CD14-positive monocyte (primary cell): ENCODE measurements at regions not wholly inside any gene's neighbourhood (a gene's known extent, or its start where the extent isn't known, plus 50 kb on each side); places are given as distances from the start of the nearest gene placed in this dataset.

ENCODE experiments used
- DNase-seq, 3 donors: peaks; one replicate each; pipeline ENCODE4 v3.0.0-alpha.2; 2011 to 2022
- H2AFZ ChIP-seq: 2 replicates; pipeline ENCODE4 v1.6.0; 2012; ENCODE audit warnings: mild to moderate bottlenecking, low read depth, low read length, inconsistent platforms; ENCODE audit not compliant: insufficient read depth, poor library complexity, severe bottlenecking
- H3K27ac ChIP-seq, 2 donors: 1 replicate in 1 of 2; 2 replicates in 1 of 2; pipeline ENCODE4 v1.5.1; 2012 to 2013; ENCODE audit warnings: low read length in 2 of 2, control low read depth in 1 of 2, inconsistent platforms in 1 of 2, low read depth in 1 of 2, mild to moderate bottlenecking in 1 of 2
- H3K27me3 ChIP-seq, 2 donors: one replicate each; pipeline versions ENCODE4 v1.6.0 to v1.6.1; 2011 to 2013; ENCODE audit warnings: low read length in 2 of 2; ENCODE audit not compliant: control insufficient read depth in 2 of 2, insufficient read depth in 2 of 2
- H3K36me3 ChIP-seq, 2 donors: replicated peaks in 1 of 2; 1 replicate in 1 of 2; 2 replicates in 1 of 2; pipeline versions ENCODE4 v1.5.1 to v1.6.1; 2012 to 2013; ENCODE audit warnings: low read length in 2 of 2, control low read depth in 1 of 2, inconsistent platforms in 1 of 2, mild to moderate bottlenecking in 1 of 2; ENCODE audit not compliant: insufficient read depth in 2 of 2, control insufficient read depth in 1 of 2
- H3K4me1 ChIP-seq, 2 donors: 1 replicate in 1 of 2; 2 replicates in 1 of 2; pipeline versions ENCODE4 v1.5.1 to v1.6.1; 2012 to 2013; ENCODE audit warnings: low read length in 2 of 2, control low read depth in 1 of 2, inconsistent platforms in 1 of 2, mild to moderate bottlenecking in 1 of 2, moderate library complexity in 1 of 2; ENCODE audit not compliant: insufficient read depth in 2 of 2, control insufficient read depth in 1 of 2
- H3K4me2 ChIP-seq: replicated peaks from 2 replicates; pipeline ENCODE3; 2012; ENCODE audit warnings: low read length, moderate library complexity, mild to moderate bottlenecking; ENCODE audit not compliant: poor library complexity, severe bottlenecking; ENCODE audit errors: extremely low read depth
- H3K4me3 ChIP-seq, 3 experiments: fragments of 200-600 bp in 1 of 3; sonication (generic) in 1 of 3; replicated peaks in 1 of 3; 1 replicate in 2 of 3; 2 replicates in 1 of 3; pipeline ENCODE4 v1.5.1; 2011 to 2013; ENCODE audit warnings: low read length in 3 of 3, mild to moderate bottlenecking in 3 of 3, control low read depth in 2 of 3, low read depth in 2 of 3, inconsistent platforms in 1 of 3, moderate library complexity in 1 of 3
- H3K79me2 ChIP-seq: 2 replicates; pipeline ENCODE4 v1.6.0; 2012; ENCODE audit warnings: mild to moderate bottlenecking, control low read depth, inconsistent platforms, low read length, moderate library complexity; ENCODE audit not compliant: insufficient read depth
- H3K9ac ChIP-seq: 2 replicates; pipeline ENCODE4 v1.6.0; 2017; ENCODE audit warnings: low read length, mild to moderate bottlenecking; ENCODE audit not compliant: insufficient read depth, poor library complexity, severe bottlenecking
- H3K9me3 ChIP-seq, 2 donors: replicated peaks in 1 of 2; 1 replicate in 1 of 2; 2 replicates in 1 of 2; pipeline versions ENCODE4 v1.5.1 to v1.6.1; 2012 to 2013; ENCODE audit warnings: low read length in 2 of 2, control low read depth in 1 of 2; ENCODE audit not compliant: control insufficient read depth in 1 of 2, insufficient read depth in 1 of 2
- H4K20me1 ChIP-seq: 2 replicates; pipeline ENCODE4 v1.6.0; 2012; ENCODE audit warnings: mild to moderate bottlenecking, low read length, control low read depth, moderate library complexity; ENCODE audit not compliant: insufficient read depth
- H3K27ac Mint-ChIP-seq, 7 donors: one replicate each; pipeline ENCODE4 v1.8.0; 2020; ENCODE audit warnings: mild to moderate bottlenecking in 7 of 7, mixed read lengths in 7 of 7, moderate library complexity in 6 of 7, inconsistent platforms in 2 of 7
- H3K27me3 Mint-ChIP-seq, 3 donors: one replicate each; pipeline ENCODE4 v1.8.0; 2021 to 2022; ENCODE audit warnings: low read depth in 3 of 3, mild to moderate bottlenecking in 3 of 3, mixed read lengths in 3 of 3, moderate library complexity in 3 of 3, inconsistent platforms in 1 of 3
- H3K36me3 Mint-ChIP-seq, 2 donors: one replicate each; pipeline ENCODE4 v1.8.0; 2020; ENCODE audit warnings: mixed read lengths in 2 of 2, inconsistent platforms in 1 of 2, mild to moderate bottlenecking in 1 of 2
- H3K4me1 Mint-ChIP-seq: one replicate; pipeline ENCODE4 v1.8.0; 2020; ENCODE audit warnings: mild to moderate bottlenecking, mixed read lengths
- H3K4me3 Mint-ChIP-seq, 2 donors: one replicate each; pipeline ENCODE4 v1.8.0; 2020; ENCODE audit warnings: mild to moderate bottlenecking in 2 of 2, mixed read lengths in 2 of 2, moderate library complexity in 1 of 2
- H3K9me3 Mint-ChIP-seq, 7 donors: one replicate each; pipeline ENCODE4 v1.8.0; 2020 to 2022; ENCODE audit warnings: mixed read lengths in 7 of 7, mild to moderate bottlenecking in 6 of 7, moderate library complexity in 6 of 7, inconsistent platforms in 2 of 7
- WGBS: methylation state at CpG from one replicate; pipeline ENCODE4 v1.1.5; 2013; ENCODE audit warnings: missing lambda C conversion rate; ENCODE audit not compliant: insufficient coverage; 5-methylcytosine and 5-hydroxymethylcytosine counted together
- intact Hi-C, 2 donors: fragments of 100-400 bp; cut with micrococcal nuclease; formaldehyde crosslinking; loops; one replicate each; pipeline versions ENCODE4 v1.15.0 to v1.15.1; 2023
- TF ChIP-seq, protein P1 (sequence below): fragments of 200-600 bp; IDR thresholded peaks from one replicate; pipeline ENCODE4 v1.8.0; 2022; ENCODE audit warnings: antibody characterized with exemption, mild to moderate bottlenecking

DNA sequence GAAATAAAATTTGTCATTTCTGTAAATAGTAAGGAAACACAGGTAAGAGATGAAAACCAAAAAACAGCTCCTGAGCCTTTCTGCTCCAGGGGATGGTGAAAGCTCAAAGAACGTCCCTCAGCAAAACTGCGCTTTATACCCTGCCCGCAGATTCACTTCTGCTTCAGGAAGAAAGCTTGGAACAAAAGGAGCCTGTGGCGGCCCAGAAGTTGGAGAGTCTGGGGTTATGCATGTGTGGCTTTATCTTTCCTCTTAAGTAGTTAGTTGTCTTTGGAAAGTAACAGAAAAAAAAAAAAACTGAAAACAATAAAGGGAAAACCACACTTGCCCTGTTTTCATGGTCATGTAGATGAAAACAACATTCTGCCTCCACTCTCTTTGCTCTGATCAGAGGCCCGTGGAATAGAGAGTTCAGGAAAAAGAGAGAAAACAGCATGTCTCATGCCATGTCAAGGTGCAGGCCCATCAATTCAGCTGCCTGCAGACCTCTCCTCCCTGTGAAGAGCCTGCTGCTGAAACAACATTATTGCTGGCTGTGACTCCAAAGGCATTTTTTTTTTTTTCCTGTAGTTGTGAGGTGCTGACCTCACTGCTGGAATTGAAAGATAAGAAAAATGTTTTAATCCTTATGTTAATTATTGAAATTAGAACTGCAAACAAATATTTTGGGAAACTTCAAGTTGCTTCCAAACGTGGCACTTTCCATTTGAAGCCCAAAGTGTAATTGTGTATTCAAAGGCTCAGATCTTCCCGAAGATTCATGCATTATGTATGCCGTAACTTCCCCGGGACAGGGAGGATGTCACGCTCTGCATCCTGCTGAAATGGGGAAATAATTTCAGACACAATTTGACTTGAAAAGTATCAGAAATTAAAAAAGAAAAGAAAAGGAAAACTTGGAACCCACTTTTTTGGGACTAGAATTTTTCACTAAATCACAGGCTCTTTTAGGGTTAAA is 108.4 kb upstream of the ZNF385D start:
- Histone ChIP-seq H3K9ac (no peak overlapping the region), H2AFZ (no peak overlapping the region), H4K20me1 (no peaks in the 10 kb centered on the region), H3K79me2 (no peaks in the 10 kb centered on the region), H3K4me1 (no peaks in the 10 kb centered on the region), H3K27me3 (no peaks in the 10 kb centered on the region), H3K4me3 (no peak overlapping the region), H3K9me3 (peaks cover 0 to 6% of the 10 kb centered on the region in 2 donors), H3K27ac (no peak overlapping the region), H3K36me3 (no peaks in the 10 kb centered on the region), H3K4me2 (no peak overlapping the region)
- DNase-seq, result no peak
- no peaks in the 10 kb centered on the region for H3K4me1 Mint-ChIP-seq
- 85% methylated on average over 5 of the region's 10 CpGs for WGBS
- TF ChIP-seq, protein P1, sequence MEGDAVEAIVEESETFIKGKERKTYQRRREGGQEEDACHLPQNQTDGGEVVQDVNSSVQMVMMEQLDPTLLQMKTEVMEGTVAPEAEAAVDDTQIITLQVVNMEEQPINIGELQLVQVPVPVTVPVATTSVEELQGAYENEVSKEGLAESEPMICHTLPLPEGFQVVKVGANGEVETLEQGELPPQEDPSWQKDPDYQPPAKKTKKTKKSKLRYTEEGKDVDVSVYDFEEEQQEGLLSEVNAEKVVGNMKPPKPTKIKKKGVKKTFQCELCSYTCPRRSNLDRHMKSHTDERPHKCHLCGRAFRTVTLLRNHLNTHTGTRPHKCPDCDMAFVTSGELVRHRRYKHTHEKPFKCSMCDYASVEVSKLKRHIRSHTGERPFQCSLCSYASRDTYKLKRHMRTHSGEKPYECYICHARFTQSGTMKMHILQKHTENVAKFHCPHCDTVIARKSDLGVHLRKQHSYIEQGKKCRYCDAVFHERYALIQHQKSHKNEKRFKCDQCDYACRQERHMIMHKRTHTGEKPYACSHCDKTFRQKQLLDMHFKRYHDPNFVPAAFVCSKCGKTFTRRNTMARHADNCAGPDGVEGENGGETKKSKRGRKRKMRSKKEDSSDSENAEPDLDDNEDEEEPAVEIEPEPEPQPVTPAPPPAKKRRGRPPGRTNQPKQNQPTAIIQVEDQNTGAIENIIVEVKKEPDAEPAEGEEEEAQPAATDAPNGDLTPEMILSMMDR, result no peak
- H3K4me3 Mint-ChIP-seq, result no peak overlapping the region
- H3K36me3 Mint-ChIP-seq, result no peaks in the 10 kb centered on the region
- peaks cover 0 to 1% (median 0%) of the 10 kb centered on the region in 3 donors for H3K27me3 Mint-ChIP-seq
- intact Hi-C loops, result no loop called here
- peaks cover 0 to 6% (median 3%) of the 10 kb centered on the region in 7 donors for H3K9me3 Mint-ChIP-seq
- no peak overlapping the region for H3K27ac Mint-ChIP-seq

DNA sequence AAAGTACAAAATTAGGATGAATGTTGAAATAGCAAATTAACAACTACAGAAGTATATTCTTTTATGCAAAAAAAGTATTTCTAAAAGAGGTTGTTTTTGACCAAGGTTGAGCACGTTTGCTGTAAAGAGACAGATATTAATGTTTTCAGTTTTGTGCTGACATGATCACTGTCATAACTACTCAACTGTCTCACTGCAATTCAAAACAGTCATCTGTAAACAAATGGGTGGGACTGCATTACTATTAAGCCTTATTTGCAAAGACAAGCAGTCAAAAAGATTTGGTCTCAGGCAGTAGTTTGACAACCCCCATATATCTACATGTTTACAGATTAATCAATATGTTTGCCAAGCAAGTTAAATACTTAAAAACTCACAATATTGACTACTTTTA is 109.1 kb upstream of the ZNF385D start:
- DNase-seq, result no peak
- intact Hi-C loops, result no loop called here
- Histone ChIP-seq H3K4me1 (no peaks in the 10 kb centered on the region), H3K36me3 (no peaks in the 10 kb centered on the region), H3K4me2 (no peak overlapping the region), H3K27me3 (no peaks in the 10 kb centered on the region), H4K20me1 (no peaks in the 10 kb centered on the region), H3K4me3 (no peak overlapping the region), H3K27ac (no peak overlapping the region), H3K9ac (no peak overlapping the region), H2AFZ (no peak overlapping the region), H3K9me3 (peaks cover 0 to 6% of the 10 kb centered on the region in 2 donors), H3K79me2 (no peaks in the 10 kb centered on the region)
- Mint-ChIP-seq H3K9me3 (peaks cover 0 to 6% (median 3%) of the 10 kb centered on the region in 7 donors), H3K4me3 (no peak overlapping the region), H3K36me3 (no peaks in the 10 kb centered on the region), H3K27me3 (peaks cover 0 to 1% (median 0%) of the 10 kb centered on the region in 3 donors), H3K27ac (no peak overlapping the region), H3K4me1 (no peaks in the 10 kb centered on the region)
- TF ChIP-seq, protein P1, result no peak
- no CpG with 5 or more reads among the region's 1 CpG for WGBS
